HepG2 (cell line): ENCODE measurements at regions not wholly inside any gene's neighbourhood (a gene's known extent, or its start where the extent isn't known, plus 50 kb on each side); places are given as distances from the start of the nearest gene placed in this dataset.
A peak's percentile ranks its signal among the peaks of the same experiment; 100 is the strongest.

ENCODE experiments used
- ATAC-seq: fragments of 200-7000 bp; cut with Tn5 transposase; 3 replicates; pipeline ENCODE4 v1.9.1; 2020; ENCODE audit warnings: mild to moderate bottlenecking, moderate library complexity
- BruUV-seq: library from RNA; stranded (reverse); fragments of 400-500 nt; replicated peaks from 2 replicates; lab custom pipeline; 2021; lab: Mats Ljungman, UMichigan
- CTCF ChIA-PET: fragments of 300-600 bp; formaldehyde crosslinking; extraction: SDS; loops from one replicate; lab custom pipeline; 2021; ENCODE audit warnings: low total read pairs, inconsistent platforms, low intra/inter-chr PET ratio; lab: Yijun Ruan, JAX
- POLR2A ChIA-PET: fragments of 350-600 bp; sonication (Branson Sonifier 250); formaldehyde crosslinking; loops from one replicate; lab custom pipeline; 2020; ENCODE audit warnings: antibody characterized with exemption, inconsistent platforms; lab: Yijun Ruan, JAX
- DNase-seq: peaks from one replicate; pipeline ENCODE4 v3.0.0-alpha.2; 2015; ENCODE audit warnings: low spot score
- FAIRE-seq: peaks from 3 replicates; lab custom pipeline; 2011; peaks lifted over from hg19 to GRCh38; lab: Jason Lieb, UNC
- H2AFZ ChIP-seq: one replicate; pipeline ENCODE4 v1.6.1; 2011; ENCODE audit warnings: low read length, inconsistent platforms
- H3K27ac ChIP-seq: fragments of 300-600 bp; 3 replicates; pipeline ENCODE4 v1.8.0; 2011; ENCODE audit warnings: mixed run types, mild to moderate bottlenecking, mixed read lengths, low read length, inconsistent platforms; ENCODE audit not compliant: insufficient read depth; ENCODE audit errors: extremely low read length
- H3K27me3 ChIP-seq, 2 experiments: fragments of 200-600 bp in 1 of 2; 2 replicates in 1 of 2; 3 replicates in 1 of 2; pipeline versions ENCODE4 v1.6.0 to v1.8.0; 2011; ENCODE audit warnings: low read length in 2 of 2, mild to moderate bottlenecking in 2 of 2, moderate library complexity in 2 of 2, inconsistent platforms in 1 of 2; ENCODE audit not compliant: insufficient read depth in 2 of 2, control insufficient read depth in 1 of 2
- H3K36me3 ChIP-seq, 2 experiments: fragments of 200-600 bp in 1 of 2; replicated peaks in 1 of 2; 2 replicates in 1 of 2; 3 replicates in 1 of 2; pipeline versions ENCODE4 v1.5.1 to v1.8.0; 2011; ENCODE audit warnings: low read length in 2 of 2, inconsistent platforms in 1 of 2; ENCODE audit not compliant: insufficient read depth in 2 of 2, control insufficient read depth in 1 of 2
- H3K4me1 ChIP-seq: 2 replicates; pipeline ENCODE4 v1.5.1; 2012; ENCODE audit warnings: low read length, inconsistent platforms; ENCODE audit not compliant: insufficient read depth
- H3K4me2 ChIP-seq: 2 replicates; pipeline ENCODE4 v1.6.0; 2011; ENCODE audit warnings: low read depth, low read length, inconsistent platforms
- H3K4me3 ChIP-seq, 3 experiments: fragments of 200-600 bp in 1 of 3; sonication (generic), shearing (Covaris generic) in 1 of 3; replicated peaks in 1 of 3; 2 replicates each; pipeline ENCODE4 v1.5.1; 2011 to 2016; ENCODE audit warnings: low read length in 3 of 3, inconsistent platforms in 2 of 3, low read depth in 2 of 3, mild to moderate bottlenecking in 2 of 3, control low read depth in 1 of 3, mixed read lengths in 1 of 3; ENCODE audit not compliant: insufficient read depth in 1 of 3
- H3K79me2 ChIP-seq: one replicate; pipeline ENCODE4 v1.6.1; 2011; ENCODE audit warnings: low read length, inconsistent platforms; ENCODE audit not compliant: insufficient read depth
- H3K9ac ChIP-seq: 2 replicates; pipeline ENCODE4 v1.6.0; 2011; ENCODE audit warnings: mild to moderate bottlenecking, low read depth, low read length, inconsistent platforms; ENCODE audit not compliant: insufficient read depth
- H3K9me3 ChIP-seq: 2 replicates; pipeline ENCODE4 v1.5.1; 2012; ENCODE audit warnings: mild to moderate bottlenecking, low read length
- H4K20me1 ChIP-seq: 2 replicates; pipeline ENCODE4 v1.6.0; 2011; ENCODE audit warnings: inconsistent platforms, mild to moderate bottlenecking, low read length, moderate library complexity; ENCODE audit not compliant: insufficient read depth
- AGO2 ChIP-seq: fragments of 200-400 bp; formaldehyde crosslinking; optimal IDR thresholded peaks from 2 replicates; pipeline ENCODE3; 2017; ENCODE audit warnings: mild to moderate bottlenecking, low read depth, low read length, moderate library complexity
- JUN ChIP-seq: sonication (generic); formaldehyde crosslinking; IDR thresholded peaks from 2 replicates; pipeline ENCODE4 v1.4.0; 2020; ENCODE audit warnings: mild to moderate bottlenecking, missing genetic modification reagents
- JUNB ChIP-seq: sonication (generic); formaldehyde crosslinking; IDR thresholded peaks from 2 replicates; pipeline ENCODE4 v1.8.0; 2022; ENCODE audit warnings: missing genetic modification reagents, mild to moderate bottlenecking, borderline replicate concordance
- KMT2B ChIP-seq: IDR thresholded peaks from 2 replicates; pipeline ENCODE4 v1.6.1; 2016; ENCODE audit warnings: missing genetic modification reagents, missing compliant biosample characterization
- RFX1 ChIP-seq: fragments of 450-650 bp; IDR thresholded peaks from 2 replicates; pipeline ENCODE4 v1.6.1; 2017
- SP4 ChIP-seq: sonication (generic); formaldehyde crosslinking; IDR thresholded peaks from 2 replicates; pipeline ENCODE4 v1.8.1; 2023; ENCODE audit warnings: mild to moderate bottlenecking, missing genetic modification reagents
- TGIF2 ChIP-seq: IDR thresholded peaks from 2 replicates; pipeline ENCODE4 v1.6.1; 2016; ENCODE audit warnings: control low read depth, missing compliant biosample characterization
- XRCC5 ChIP-seq: fragments of 200-400 bp; formaldehyde crosslinking; optimal IDR thresholded peaks from 2 replicates; pipeline ENCODE3; 2017; ENCODE audit warnings: mild to moderate bottlenecking, low read length
- ZC3H4 ChIP-seq: sonication (generic); formaldehyde crosslinking; IDR thresholded peaks from 2 replicates; pipeline ENCODE4 v1.4.0; 2020; ENCODE audit warnings: missing genetic modification reagents, borderline replicate concordance
- ZNF292 ChIP-seq: sonication (generic); formaldehyde crosslinking; IDR thresholded peaks from 2 replicates; pipeline ENCODE4 v1.8.1; 2022; ENCODE audit warnings: mild to moderate bottlenecking, low read depth, missing genetic modification reagents, borderline replicate concordance
- WGBS: methylation state at CpG from one replicate; pipeline ENCODE4 v1.1.6; 2017; ENCODE audit warnings: low lambda C conversion rate; 5-methylcytosine and 5-hydroxymethylcytosine counted together
- in situ Hi-C: cut with HindIII; loops from 2 replicates; pipeline ENCODE4 v1.10.0; 2017; ENCODE audit warnings: low pct_unique_long_range_greater_than_20kb; ENCODE audit not compliant: extremely low pct_ligation_motif_present
- intact Hi-C: fragments of 100-400 bp; cut with micrococcal nuclease; formaldehyde crosslinking; loops from one replicate; pipeline ENCODE4 v1.10.0; 2022; ENCODE audit not compliant: unreplicated experiment

- in situ Hi-C loops: no loop called here
- POLR2A ChIA-PET: no interaction called here
These were observed 172.6 kb upstream of the CNTN3 start for GRCh38 chr3:74787011-74787410.

GRCh38 chr3:74771401-74771800, 156.9 kb upstream of the CNTN3 start:
- POLR2A ChIA-PET: no interaction called here
- no peaks in the 10 kb centered on the region for H3K27me3 ChIP-seq
- H3K4me2 ChIP-seq: no peak overlapping the region
- no TSS peak for BruUV-seq
- DNase-seq: no peak
- CTCF ChIA-PET: no interaction called here
- intact Hi-C loops: no loop called here
- H3K27ac ChIP-seq: no peak overlapping the region
- TF ChIP-seq XRCC5: no peak
- TF ChIP-seq ZNF292 (CRISPR knock-in tag): no peak
- no peak for TF ChIP-seq JUN (CRISPR knock-in tag)
- TF ChIP-seq AGO2: no peak
- TF ChIP-seq ZC3H4 (CRISPR knock-in tag): no peak
- TF ChIP-seq, all 625 proteins: peak for 0
- in situ Hi-C loops: no loop called here
- Histone ChIP-seq H3K36me3 (no peaks in the 10 kb centered on the region), H2AFZ (no peak overlapping the region), H3K4me3 (no peak overlapping the region), H4K20me1 (no peaks in the 10 kb centered on the region), H3K9ac (no peak overlapping the region), H3K4me1 (no peaks in the 10 kb centered on the region), H3K79me2 (no peaks in the 10 kb centered on the region), H3K9me3 (peaks cover 11% of the 10 kb centered on the region)
- no peak for ATAC-seq
- WGBS: 2% methylated on average over 2 of the region's 2 CpGs
- FAIRE-seq: no peak

More at GRCh38 chr3:74787011-74787410, 172.6 kb upstream of the CNTN3 start:
- Histone ChIP-seq H2AFZ (no peak overlapping the region), H4K20me1 (no peaks in the 10 kb centered on the region), H3K79me2 (no peaks in the 10 kb centered on the region), H3K4me1 (no peaks in the 10 kb centered on the region), H3K36me3 (no peaks in the 10 kb centered on the region), H3K4me2 (no peak overlapping the region), H3K27ac (no peak overlapping the region), H3K9me3 (peaks cover 25% of the 10 kb centered on the region), H3K4me3 (no peak overlapping the region), H3K27me3 (no peaks in the 10 kb centered on the region), H3K9ac (no peak overlapping the region)
- ATAC-seq (no peak), DNase-seq (no peak), FAIRE-seq (no peak)
- intact Hi-C loops: no loop called here
- TF ChIP-seq JUNB (CRISPR knock-in tag) (no peak), RFX1 (peak; percentile 28; the same call in 1 of the 2 replicates), TGIF2 (no peak), KMT2B (CRISPR knock-in tag) (no peak), SP4 (CRISPR knock-in tag) (no peak)
- CTCF ChIA-PET: no interaction called here
- BruUV-seq: no TSS peak
